Endodermal cell (in vitro differentiated cells): ENCODE measurements at regions not wholly inside any gene's neighbourhood (a gene's known extent, or its start where the extent isn't known, plus 50 kb on each side); places are given as distances from the start of the nearest gene placed in this dataset.

ENCODE experiments used
- DNase-seq: peaks from one replicate; pipeline ENCODE4 v3.0.0-alpha.2; 2017
- H3K27ac ChIP-seq: 2 replicates; pipeline ENCODE4 v1.5.1; 2013; ENCODE audit warnings: mild to moderate bottlenecking, low read depth, low read length, moderate library complexity
- H3K27me3 ChIP-seq: 2 replicates; pipeline ENCODE4 v1.6.1; 2013; ENCODE audit warnings: mild to moderate bottlenecking, low read length, moderate library complexity; ENCODE audit not compliant: insufficient read depth, control insufficient read depth, poor library complexity, severe bottlenecking
- H3K36me3 ChIP-seq: 2 replicates; pipeline ENCODE4 v1.7.0; 2013; ENCODE audit warnings: mild to moderate bottlenecking, low read length, moderate library complexity; ENCODE audit not compliant: control insufficient read depth, insufficient read depth
- H3K4me1 ChIP-seq: one replicate; pipeline ENCODE4 v1.7.0; 2013; ENCODE audit warnings: low read length; ENCODE audit not compliant: control insufficient read depth, insufficient read depth
- H3K4me3 ChIP-seq: 2 replicates; pipeline ENCODE4 v1.5.1; 2013; ENCODE audit warnings: mild to moderate bottlenecking, low read length, moderate library complexity
- H3K9ac ChIP-seq: 2 replicates; pipeline ENCODE4 v1.6.1; 2013; ENCODE audit warnings: mild to moderate bottlenecking, low read length, moderate library complexity; ENCODE audit not compliant: poor library complexity, severe bottlenecking; ENCODE audit errors: extremely low read depth
- H3K9me3 ChIP-seq: 2 replicates; pipeline ENCODE4 v1.6.1; 2013; ENCODE audit warnings: mild to moderate bottlenecking, low read length, moderate library complexity; ENCODE audit not compliant: control insufficient read depth
- H3K27ac Mint-ChIP-seq: 2 replicates; pipeline ENCODE4 v1.8.0; 2020; ENCODE audit warnings: mixed read lengths
- H3K27me3 Mint-ChIP-seq: 2 replicates; pipeline ENCODE4 v1.8.0; 2021; ENCODE audit warnings: mild to moderate bottlenecking, mixed read lengths; ENCODE audit not compliant: insufficient read depth
- H3K36me3 Mint-ChIP-seq: 2 replicates; pipeline ENCODE4 v1.8.0; 2020; ENCODE audit warnings: low read depth, mixed read lengths
- H3K4me1 Mint-ChIP-seq: 2 replicates; pipeline ENCODE4 v1.8.0; 2020; ENCODE audit warnings: mixed read lengths
- H3K4me3 Mint-ChIP-seq: 2 replicates; pipeline ENCODE4 v1.8.0; 2020; ENCODE audit warnings: mild to moderate bottlenecking, moderate library complexity, mixed read lengths
- H3K9me3 Mint-ChIP-seq: 2 replicates; pipeline ENCODE4 v1.8.0; 2020; ENCODE audit warnings: mild to moderate bottlenecking, mixed read lengths
- WGBS, 2 experiments: methylation state at CpG; one replicate each; pipeline versions ENCODE4 v1.1.5 to v1.1.7; 2013; ENCODE audit warnings: missing lambda C conversion rate in 2 of 2, mixed read lengths in 1 of 2; ENCODE audit not compliant: insufficient coverage in 1 of 2, insufficient read length in 1 of 2; 5-methylcytosine and 5-hydroxymethylcytosine counted together
- TF ChIP-seq, protein P1 (sequence below): fragments of 200-600 bp; sonication (generic); conservative IDR thresholded peaks from 2 replicates; pipeline ENCODE4 v1.5.0; 2021; ENCODE audit warnings: antibody characterized with exemption, mild to moderate bottlenecking

- 97 to 100% methylated on average over 2 of the region's 2 CpGs for WGBS, 2 experiments
- Histone ChIP-seq H3K9ac (no peak overlapping the region), H3K9me3 (peaks cover 7% of the 10 kb centered on the region), H3K4me1 (no peaks in the 10 kb centered on the region), H3K4me3 (no peak overlapping the region), H3K27me3 (no peaks in the 10 kb centered on the region), H3K27ac (no peak overlapping the region), H3K36me3 (no peaks in the 10 kb centered on the region)
- Mint-ChIP-seq H3K9me3 (peaks cover 10% of the 10 kb centered on the region), H3K36me3 (no peaks in the 10 kb centered on the region), H3K27ac (no peak overlapping the region), H3K4me3 (no peak overlapping the region), H3K27me3 (no peaks in the 10 kb centered on the region), H3K4me1 (no peaks in the 10 kb centered on the region)
- TF ChIP-seq, protein P1, sequence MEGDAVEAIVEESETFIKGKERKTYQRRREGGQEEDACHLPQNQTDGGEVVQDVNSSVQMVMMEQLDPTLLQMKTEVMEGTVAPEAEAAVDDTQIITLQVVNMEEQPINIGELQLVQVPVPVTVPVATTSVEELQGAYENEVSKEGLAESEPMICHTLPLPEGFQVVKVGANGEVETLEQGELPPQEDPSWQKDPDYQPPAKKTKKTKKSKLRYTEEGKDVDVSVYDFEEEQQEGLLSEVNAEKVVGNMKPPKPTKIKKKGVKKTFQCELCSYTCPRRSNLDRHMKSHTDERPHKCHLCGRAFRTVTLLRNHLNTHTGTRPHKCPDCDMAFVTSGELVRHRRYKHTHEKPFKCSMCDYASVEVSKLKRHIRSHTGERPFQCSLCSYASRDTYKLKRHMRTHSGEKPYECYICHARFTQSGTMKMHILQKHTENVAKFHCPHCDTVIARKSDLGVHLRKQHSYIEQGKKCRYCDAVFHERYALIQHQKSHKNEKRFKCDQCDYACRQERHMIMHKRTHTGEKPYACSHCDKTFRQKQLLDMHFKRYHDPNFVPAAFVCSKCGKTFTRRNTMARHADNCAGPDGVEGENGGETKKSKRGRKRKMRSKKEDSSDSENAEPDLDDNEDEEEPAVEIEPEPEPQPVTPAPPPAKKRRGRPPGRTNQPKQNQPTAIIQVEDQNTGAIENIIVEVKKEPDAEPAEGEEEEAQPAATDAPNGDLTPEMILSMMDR: no peak
- DNase-seq: no peak
These were observed 168.5 kb upstream of the RND3 start for GRCh38 chr2:150656002-150656401.

- no peak overlapping the region for H3K4me3 ChIP-seq
- no peak overlapping the region for H3K9ac ChIP-seq
- Mint-ChIP-seq H3K9me3 (no peaks in the 10 kb centered on the region), H3K4me1 (peaks cover 2% of the 10 kb centered on the region), H3K4me3 (no peak overlapping the region), H3K27me3 (no peaks in the 10 kb centered on the region), H3K36me3 (no peaks in the 10 kb centered on the region), H3K27ac (no peak overlapping the region)
- no peak for DNase-seq
- no peak overlapping the region for H3K27ac ChIP-seq
- TF ChIP-seq, protein P1: no peak
- no peaks in the 10 kb centered on the region for H3K4me1 ChIP-seq
- no peaks in the 10 kb centered on the region for H3K27me3 ChIP-seq
- peaks cover 7% of the 10 kb centered on the region for H3K9me3 ChIP-seq
- 100% methylated on average over 1 of the region's 1 CpG for WGBS, 2 experiments
- no peaks in the 10 kb centered on the region for H3K36me3 ChIP-seq
These were observed 165.9 kb upstream of the RND3 start for GRCh38 chr2:150653351-150653750.

DNA sequence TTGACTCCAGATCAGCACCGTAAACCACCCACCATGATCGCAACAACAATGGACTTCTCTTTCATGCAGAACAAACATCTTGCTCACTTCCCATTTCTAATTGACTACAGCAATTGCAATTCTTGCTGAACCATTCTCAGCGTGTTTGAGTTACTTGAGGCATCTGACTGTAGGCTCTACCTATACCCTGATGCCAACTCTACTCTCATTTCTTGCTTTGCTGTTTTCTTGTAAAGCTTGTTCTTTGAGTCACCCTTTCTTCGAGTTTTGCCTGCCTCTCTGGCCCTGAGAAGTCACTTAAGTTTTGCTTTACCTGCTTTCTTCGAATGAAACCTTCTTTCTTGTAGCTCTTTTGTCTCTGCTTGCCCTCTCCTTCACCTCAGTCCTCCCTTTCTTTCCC is 160.5 kb upstream of the RND3 start:
- no peaks in the 10 kb centered on the region for H3K27me3 Mint-ChIP-seq
- H3K27me3 ChIP-seq: no peaks in the 10 kb centered on the region
- no peaks in the 10 kb centered on the region for H3K9me3 Mint-ChIP-seq
- no peak for DNase-seq
- TF ChIP-seq, protein P1: no peak
- H3K4me1 ChIP-seq: no peaks in the 10 kb centered on the region
- H3K36me3 ChIP-seq: no peaks in the 10 kb centered on the region
- H3K27ac Mint-ChIP-seq: no peak overlapping the region
- H3K36me3 Mint-ChIP-seq: no peaks in the 10 kb centered on the region
- H3K9me3 ChIP-seq: no peaks in the 10 kb centered on the region
- WGBS, 2 experiments: 92 to 93% methylated on average over 5 of the region's 5 CpGs
- no peak overlapping the region for H3K27ac ChIP-seq
- H3K4me1 Mint-ChIP-seq: peaks cover 14% of the 10 kb centered on the region
- H3K9ac ChIP-seq: no peak overlapping the region
- no peak overlapping the region for H3K4me3 ChIP-seq
- H3K4me3 Mint-ChIP-seq: no peak overlapping the region
